GM23338 (cell line): ENCODE measurements at regions not wholly inside any gene's neighbourhood (a gene's known extent, or its start where the extent isn't known, plus 50 kb on each side); places are given as distances from the start of the nearest gene placed in this dataset.
"Not testable (repeated sequence)": the region's sequence is repeated elsewhere in the genome, so short reads cannot be mapped to it uniquely, and the experiment has no call there.

ENCODE experiments used
- ATAC-seq: fragments of 200-7000 bp; cut with Tn5 transposase; 3 replicates; pipeline ENCODE4 v1.9.1; 2020
- DNase-seq: peaks from one replicate; pipeline ENCODE4 v3.0.0-alpha.2; 2015; ENCODE audit warnings: low spot score
- H2AFZ ChIP-seq: fragments of 200-600 bp; sonication (generic); 2 replicates; pipeline ENCODE4 v1.8.0; 2016; ENCODE audit warnings: antibody characterized with exemption, mild to moderate bottlenecking, moderate library complexity
- H3F3A ChIP-seq: fragments of 200-600 bp; sonication (generic); replicated peaks from 2 replicates; pipeline ENCODE4 v1.8.0; 2017; ENCODE audit warnings: antibody characterized with exemption, mixed run types, low read depth
- H3K27ac ChIP-seq: fragments of 200-600 bp; sonication (generic); 2 replicates; pipeline ENCODE4 v1.6.1; 2016; ENCODE audit warnings: low read depth
- H3K27me3 ChIP-seq: fragments of 200-600 bp; sonication (generic); 2 replicates; pipeline ENCODE4 v1.8.0; 2016; ENCODE audit warnings: mild to moderate bottlenecking, mixed run types, moderate library complexity; ENCODE audit not compliant: insufficient read depth
- H3K36me3 ChIP-seq: fragments of 200-600 bp; sonication (generic); 2 replicates; pipeline ENCODE4 v1.8.0; 2016; ENCODE audit warnings: mild to moderate bottlenecking; ENCODE audit not compliant: insufficient read depth
- H3K4me1 ChIP-seq: fragments of 200-600 bp; sonication (generic); 2 replicates; pipeline ENCODE4 v1.8.0; 2016; ENCODE audit warnings: mild to moderate bottlenecking, moderate library complexity; ENCODE audit not compliant: insufficient read depth
- H3K4me2 ChIP-seq: fragments of 200-600 bp; sonication (generic); 2 replicates; pipeline ENCODE4 v1.7.1; 2017; ENCODE audit warnings: mixed run types
- H3K4me3 ChIP-seq: fragments of 200-600 bp; sonication (generic); 2 replicates; pipeline ENCODE4 v1.6.1; 2016; ENCODE audit warnings: mixed run types
- H3K79me2 ChIP-seq: fragments of 200-600 bp; sonication (generic); replicated peaks from 2 replicates; pipeline ENCODE4 v1.8.0; 2017; ENCODE audit warnings: mild to moderate bottlenecking; ENCODE audit not compliant: insufficient read depth
- H3K9me2 ChIP-seq: fragments of 200-600 bp; sonication (generic); 2 replicates; pipeline ENCODE4 v1.8.0; 2017; ENCODE audit not compliant: insufficient read depth
- H4K20me1 ChIP-seq: fragments of 200-600 bp; sonication (generic); replicated peaks from 2 replicates; pipeline ENCODE4 v1.8.0; 2017; ENCODE audit warnings: mild to moderate bottlenecking; ENCODE audit not compliant: insufficient read depth
- H3K27ac Mint-ChIP-seq: 2 replicates; pipeline ENCODE4 v1.8.0; 2020; ENCODE audit warnings: inconsistent platforms, mild to moderate bottlenecking, moderate library complexity, mixed read lengths
- H3K27me3 Mint-ChIP-seq: 3 replicates; pipeline ENCODE4 v1.8.0; 2022; ENCODE audit warnings: low read depth, mild to moderate bottlenecking, moderate library complexity, mixed read lengths, inconsistent platforms; ENCODE audit not compliant: insufficient read depth, poor library complexity
- H3K36me3 Mint-ChIP-seq: 3 replicates; pipeline ENCODE4 v1.8.0; 2021; ENCODE audit warnings: low read depth, mild to moderate bottlenecking, inconsistent platforms, moderate library complexity, mixed read lengths
- H3K4me1 Mint-ChIP-seq: 3 replicates; pipeline ENCODE4 v1.8.0; 2020; ENCODE audit warnings: mild to moderate bottlenecking, inconsistent platforms, mixed read lengths
- H3K4me3 Mint-ChIP-seq: 3 replicates; pipeline ENCODE4 v1.8.0; 2021; ENCODE audit warnings: moderate library complexity, mild to moderate bottlenecking, inconsistent platforms, mixed read lengths
- H3K9me3 Mint-ChIP-seq: 3 replicates; pipeline ENCODE4 v1.8.0; 2020; ENCODE audit warnings: moderate library complexity, mild to moderate bottlenecking, inconsistent platforms, mixed read lengths
- EZH2 ChIP-seq: fragments of 200-600 bp; sonication (generic); IDR thresholded peaks from one replicate; pipeline ENCODE4 v1.8.0; 2017; ENCODE audit warnings: antibody characterized with exemption, mild to moderate bottlenecking, low read depth; ENCODE audit not compliant: unreplicated experiment
- EZH2phosphoT487 ChIP-seq: fragments of 200-600 bp; sonication (generic); IDR thresholded peaks from one replicate; pipeline ENCODE4 v1.8.1; 2018; ENCODE audit warnings: antibody characterized with exemption; ENCODE audit not compliant: unreplicated experiment
- JUNB ChIP-seq: IDR thresholded peaks from one replicate; pipeline ENCODE4 v1.6.1; 2016; ENCODE audit warnings: antibody characterized with exemption; ENCODE audit not compliant: unreplicated experiment
- REST ChIP-seq: IDR thresholded peaks from one replicate; pipeline ENCODE4 v1.6.1; 2018; ENCODE audit warnings: antibody characterized with exemption; ENCODE audit not compliant: unreplicated experiment
- STAT1 ChIP-seq: IDR thresholded peaks from one replicate; pipeline ENCODE4 v1.6.1; 2016; ENCODE audit warnings: antibody characterized with exemption; ENCODE audit not compliant: unreplicated experiment
- ZNF114 ChIP-seq: fragments of 250-450 bp; sonication (Bioruptor Pico); IDR thresholded peaks from 2 replicates; pipeline ENCODE4 v1.5.0; 2020; ENCODE audit warnings: mild to moderate bottlenecking, moderate library complexity
- ZNF331 ChIP-seq: fragments of 250-450 bp; sonication (Bioruptor Pico); IDR thresholded peaks from 2 replicates; pipeline ENCODE4 v1.5.0; 2020; ENCODE audit warnings: low read depth, mild to moderate bottlenecking, moderate library complexity
- ZNF462 ChIP-seq: fragments of 250-450 bp; sonication (Bioruptor Pico); IDR thresholded peaks from 2 replicates; pipeline ENCODE4 v1.5.0; 2020; ENCODE audit warnings: mild to moderate bottlenecking, moderate library complexity

- Histone ChIP-seq H3K4me1 (no peaks in the 10 kb centered on the region), H3K9me2 (no peaks in the 10 kb centered on the region), H3K4me3 (no peak overlapping the region), H3F3A (no peaks in the 10 kb centered on the region), H2AFZ (no peak overlapping the region), H3K4me2 (no peak overlapping the region), H3K36me3 (no peaks in the 10 kb centered on the region), H3K79me2 (no peaks in the 10 kb centered on the region), H3K27ac (no peak overlapping the region), H3K27me3 (no peaks in the 10 kb centered on the region), H4K20me1 (no peaks in the 10 kb centered on the region)
- TF ChIP-seq REST, result no peak
- TF ChIP-seq ZNF331, result no peak
- TF ChIP-seq ZNF114, result no peak
- TF ChIP-seq EZH2phosphoT487, result no peak
- TF ChIP-seq EZH2, result no peak
- no peak overlapping the region for H3K27ac Mint-ChIP-seq
- H3K36me3 Mint-ChIP-seq, result no peaks in the 10 kb centered on the region
- ATAC-seq (no peak), DNase-seq (no peak)
- no peaks in the 10 kb centered on the region for H3K27me3 Mint-ChIP-seq
- H3K9me3 Mint-ChIP-seq, result no peaks in the 10 kb centered on the region
- H3K4me3 Mint-ChIP-seq, result no peak overlapping the region
- 0 out of 3 replicates have a peak, but pooled peaks cover 2% of the 10 kb centered on the region for H3K4me1 Mint-ChIP-seq
Measured at GRCh38 chr1:60612790-60613189, 469.6 kb upstream of the NFIA start.

- not testable (repeated sequence) for H3K4me1 ChIP-seq, H3K4me2 ChIP-seq, H3K27me3 Mint-ChIP-seq, H3K4me3 ChIP-seq, H2AFZ ChIP-seq, H3K4me1 Mint-ChIP-seq, H3K27ac ChIP-seq, ATAC-seq, DNase-seq, H3K9me2 ChIP-seq, H3K4me3 Mint-ChIP-seq, H3K36me3 Mint-ChIP-seq, H3K79me2 ChIP-seq, H3K27ac Mint-ChIP-seq, H3K27me3 ChIP-seq, H3F3A ChIP-seq, H4K20me1 ChIP-seq, H3K36me3 ChIP-seq
- peaks cover 14% of the 10 kb centered on the region; the same call in 2 of the 3 replicates for H3K9me3 Mint-ChIP-seq
Measured at GRCh38 chr1:60606921-60607320, 475.4 kb upstream of the NFIA start.

GRCh38 chr1:60600532-60600931 is 481.8 kb upstream of the NFIA start:
- peaks cover 14% of the 10 kb centered on the region; the same call in 2 of the 3 replicates for H3K9me3 Mint-ChIP-seq
- ATAC-seq, result no peak
- Histone ChIP-seq H3K36me3 (no peaks in the 10 kb centered on the region), H3K9me2 (0 out of 2 replicates have a peak, but pooled peaks cover 3% of the 10 kb centered on the region), H3K27ac (no peak overlapping the region), H3K79me2 (no peaks in the 10 kb centered on the region), H3K4me2 (no peak overlapping the region), H3K27me3 (no peaks in the 10 kb centered on the region), H4K20me1 (no peaks in the 10 kb centered on the region), H2AFZ (no peak overlapping the region), H3K4me3 (no peak overlapping the region), H3K4me1 (no peaks in the 10 kb centered on the region), H3F3A (no peaks in the 10 kb centered on the region)
- no peaks in the 10 kb centered on the region for H3K27me3 Mint-ChIP-seq
- no peak for DNase-seq
- H3K36me3 Mint-ChIP-seq, result peaks cover 12% of the 10 kb centered on the region; the same call in 2 of the 3 replicates
- no peaks in the 10 kb centered on the region; the same call in 2 of the 3 replicates for H3K4me1 Mint-ChIP-seq
- no peak overlapping the region for H3K27ac Mint-ChIP-seq
- no peak overlapping the region for H3K4me3 Mint-ChIP-seq
- TF ChIP-seq ZNF462 (CRISPR knock-in tag) (no peak), JUNB (no peak), STAT1 (no peak), EZH2phosphoT487 (no peak)
